GM19463 (cell line): ENCODE measurements at regions not wholly inside any gene's neighbourhood (a gene's known extent, or its start where the extent isn't known, plus 50 kb on each side); places are given as distances from the start of the nearest gene placed in this dataset.

ENCODE experiments used
- ATAC-seq: cut with Tn5 transposase; IDR thresholded peaks from one replicate; pipeline ENCODE4 v1.9.1; 2021; ENCODE audit warnings: mild to moderate bottlenecking, moderate library complexity; ENCODE audit not compliant: unreplicated experiment

DNA sequence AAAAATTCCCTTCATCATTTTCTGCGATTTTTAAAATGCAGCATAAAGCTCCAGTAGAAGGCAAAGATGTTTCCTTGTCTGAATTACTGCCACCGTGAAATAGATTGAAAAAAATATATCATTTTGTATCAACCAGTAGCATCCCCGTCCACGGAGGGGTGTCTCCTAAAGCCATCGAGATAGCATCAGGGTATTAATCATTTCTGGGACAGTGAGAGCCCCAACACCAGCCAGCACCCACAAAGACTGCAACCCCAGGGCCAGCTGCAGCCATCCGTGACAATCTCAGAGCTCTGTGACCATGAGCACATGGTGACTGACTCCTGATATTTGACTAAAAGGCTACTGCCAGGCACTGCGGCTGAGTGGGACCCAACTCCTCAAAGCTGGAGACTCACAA lies 64.1 kb upstream of the SIX3 start:
- ATAC-seq, result no peak

DNA sequence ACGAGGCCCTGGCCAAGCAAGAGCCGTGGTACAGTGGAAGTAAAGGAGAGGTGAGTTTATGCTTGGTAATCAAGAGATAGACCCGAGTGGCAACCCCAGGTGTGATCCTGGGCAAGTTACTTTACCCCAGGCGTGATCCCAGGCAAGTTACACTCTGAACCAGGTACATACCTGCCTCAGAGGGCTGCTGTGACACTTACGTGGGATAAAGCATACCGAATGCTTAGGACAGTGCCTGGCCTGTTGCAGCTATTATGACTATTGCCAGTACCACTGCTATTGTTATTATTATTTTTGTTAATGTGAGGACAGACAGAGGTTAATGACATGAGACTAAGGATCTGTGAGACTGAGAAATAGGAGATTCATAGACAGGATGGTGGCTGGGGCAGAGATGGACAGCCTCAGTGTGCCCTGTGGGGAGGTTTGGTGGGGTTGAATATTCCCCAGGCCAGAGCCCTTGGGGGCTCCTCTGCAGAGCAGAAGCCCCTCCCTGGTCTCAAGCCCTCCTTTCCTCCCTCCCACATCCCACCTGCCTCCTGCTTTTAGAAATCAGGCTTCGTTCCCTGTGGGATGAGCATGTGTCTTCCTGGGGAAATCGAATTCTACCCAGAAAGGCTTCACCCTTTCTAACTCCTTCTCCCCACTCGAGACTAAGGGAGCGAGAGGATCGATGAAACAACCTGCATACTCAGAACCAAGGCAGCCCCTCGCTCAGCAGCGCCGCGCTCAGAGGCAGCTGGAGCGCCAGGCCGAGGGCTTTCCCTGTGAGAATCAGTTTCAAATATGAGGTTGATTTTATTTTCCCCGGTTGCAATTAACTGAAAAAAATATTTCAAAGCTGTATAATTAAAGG lies 62.0 kb upstream of the SIX3 start:
- no peak for ATAC-seq

DNA sequence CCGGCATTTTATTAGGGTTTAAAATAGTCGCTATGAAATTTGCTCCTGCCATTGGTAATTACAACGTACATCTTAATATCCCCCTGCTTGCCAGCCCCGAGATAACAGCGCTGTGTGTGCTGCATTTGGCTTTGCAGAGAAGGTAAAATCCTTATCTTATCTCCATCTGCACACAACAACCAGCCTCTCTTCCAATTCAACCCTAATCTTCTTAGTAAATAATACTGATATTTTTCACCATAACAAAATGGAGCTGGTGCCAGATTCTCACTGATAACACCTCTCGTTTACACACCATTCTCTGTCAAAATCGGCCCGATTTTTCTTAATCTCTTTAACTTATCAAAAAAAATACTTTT lies 61.4 kb upstream of the SIX3 start:
- ATAC-seq, result no peak

DNA sequence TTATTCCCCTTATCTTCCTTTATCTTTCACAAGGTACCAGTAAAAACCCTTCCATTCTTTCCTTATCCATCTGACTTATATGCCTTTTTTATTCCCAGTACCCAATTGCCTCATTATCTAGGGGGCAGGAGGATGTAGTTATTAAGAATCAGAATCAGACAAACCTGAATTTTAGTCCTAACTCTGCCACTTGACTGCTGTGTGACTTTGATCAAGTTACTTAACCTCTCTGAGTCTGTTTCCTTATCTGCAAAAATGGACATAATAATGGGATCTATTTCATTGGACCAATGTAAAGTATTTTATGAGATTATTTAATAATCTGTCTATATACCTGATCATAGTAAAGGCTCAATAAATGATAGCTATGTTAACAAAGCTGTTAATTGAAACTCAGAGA lies 59.6 kb upstream of the SIX3 start:
- no peak for ATAC-seq

DNA sequence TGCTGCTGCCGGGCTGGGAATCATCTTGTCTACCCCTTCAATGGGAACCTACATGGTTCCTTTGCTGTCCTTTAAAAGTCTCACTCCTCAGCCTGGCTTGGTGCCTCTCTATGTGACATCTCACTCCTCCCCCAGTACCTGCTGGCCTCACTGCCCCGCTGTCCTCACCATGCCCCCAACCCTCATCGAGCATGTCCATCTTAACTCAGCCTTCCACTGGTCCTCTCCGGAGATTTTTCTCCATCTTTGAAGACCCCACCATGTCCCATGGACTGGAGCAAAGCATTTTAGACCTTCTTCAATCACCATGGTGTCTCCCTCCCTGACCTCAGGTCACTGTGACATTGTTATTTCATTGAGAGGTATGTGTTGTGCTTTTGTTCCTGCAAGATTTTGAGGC lies 58.1 kb upstream of the SIX3 start:
- no peak for ATAC-seq

DNA sequence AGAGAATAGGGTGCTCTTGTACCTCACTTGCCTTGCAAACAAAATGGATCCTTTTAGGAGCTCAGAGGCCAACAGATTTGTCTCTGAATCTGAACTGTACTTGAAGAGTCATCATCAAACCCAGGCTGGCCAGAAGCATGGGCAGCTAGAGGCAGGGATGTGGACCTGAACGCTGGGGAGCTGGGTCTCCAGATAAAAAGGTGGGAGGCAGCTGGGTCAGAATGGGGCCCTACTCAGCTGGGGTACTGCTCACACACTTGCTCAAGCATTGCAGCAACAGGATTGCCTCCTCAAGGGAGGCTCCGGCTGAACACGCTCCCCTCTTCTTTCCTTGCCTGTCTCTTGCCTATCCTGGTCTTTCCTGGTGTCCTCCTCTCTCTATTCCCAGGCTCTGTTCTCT lies 57.3 kb upstream of the SIX3 start:
- ATAC-seq, result no peak

DNA sequence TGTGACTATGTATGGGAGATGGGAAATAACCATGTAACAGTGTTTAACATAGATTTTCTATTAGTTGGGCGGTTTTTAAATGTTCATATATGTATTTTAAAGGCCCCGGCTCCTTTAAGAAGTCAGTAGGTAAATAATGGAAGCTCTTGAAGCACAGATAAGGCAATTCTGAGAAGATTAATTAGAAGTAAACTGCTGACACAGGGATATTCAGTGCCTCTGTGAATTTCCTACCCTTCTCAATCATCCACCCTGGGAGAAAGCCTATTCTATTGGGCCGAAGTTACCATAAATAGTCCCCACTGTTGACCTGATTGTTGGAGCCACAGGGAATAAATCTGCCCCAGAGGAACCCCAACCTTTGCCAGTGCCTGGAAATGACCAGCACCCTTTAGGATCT lies 56.8 kb upstream of the SIX3 start:
- no peak for ATAC-seq

DNA sequence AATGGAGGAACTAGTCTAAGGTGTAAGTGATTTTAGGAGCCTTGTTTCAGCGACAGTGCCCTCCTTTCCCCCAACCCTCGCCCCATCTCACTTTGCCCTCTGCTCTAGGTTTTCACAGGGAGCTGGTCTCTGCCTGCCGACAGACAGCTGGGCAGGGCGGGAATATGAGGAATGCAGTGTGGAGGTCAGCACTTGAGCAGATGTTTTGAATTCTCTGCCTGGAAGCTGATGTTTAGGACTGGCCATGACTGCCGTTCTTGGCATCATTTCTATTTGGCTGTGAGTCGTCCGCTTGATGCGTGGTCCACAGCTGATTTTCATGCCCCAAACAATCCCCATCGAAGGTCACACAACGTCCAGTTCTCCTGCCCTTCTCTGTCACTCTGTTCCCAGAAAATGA lies 55.1 kb upstream of the SIX3 start:
- no peak for ATAC-seq

DNA sequence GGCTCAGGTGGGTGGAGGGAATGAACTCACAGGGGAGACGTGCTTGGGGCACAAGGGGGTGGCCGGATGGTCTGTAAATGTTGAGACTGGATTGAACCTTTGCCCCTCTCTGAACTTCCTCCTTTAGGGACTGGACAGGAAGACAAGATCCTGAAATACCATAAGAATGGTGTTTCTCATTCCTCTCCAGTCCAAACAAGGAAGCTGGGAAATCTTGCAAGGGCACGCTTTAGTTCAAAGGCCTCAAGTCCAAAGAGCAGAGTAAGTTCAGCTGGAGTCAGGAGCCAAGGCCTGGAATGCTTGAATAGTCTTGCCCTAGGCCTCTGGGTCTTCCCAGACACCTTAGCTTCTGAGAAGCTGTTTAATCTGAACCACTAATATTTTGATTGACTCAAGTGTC lies 52.4 kb upstream of the SIX3 start:
- ATAC-seq, result no peak
